22Rv1 (cell line): ENCODE measurements at regions not wholly inside any gene's neighbourhood (a gene's known extent, or its start where the extent isn't known, plus 50 kb on each side); places are given as distances from the start of the nearest gene placed in this dataset.

Experiments used
- ZFX ChIP-seq: fragments of 450-650 bp; IDR thresholded peaks from 2 replicates; pipeline ENCODE4 v1.6.1; 2017; ENCODE audit warnings: antibody characterized with exemption, borderline replicate concordance
- TF ChIP-seq, protein P1 (sequence below): fragments of 450-650 bp; IDR thresholded peaks from 2 replicates; pipeline ENCODE4 v1.5.1; 2017; ENCODE audit warnings: mild to moderate bottlenecking

DNA sequence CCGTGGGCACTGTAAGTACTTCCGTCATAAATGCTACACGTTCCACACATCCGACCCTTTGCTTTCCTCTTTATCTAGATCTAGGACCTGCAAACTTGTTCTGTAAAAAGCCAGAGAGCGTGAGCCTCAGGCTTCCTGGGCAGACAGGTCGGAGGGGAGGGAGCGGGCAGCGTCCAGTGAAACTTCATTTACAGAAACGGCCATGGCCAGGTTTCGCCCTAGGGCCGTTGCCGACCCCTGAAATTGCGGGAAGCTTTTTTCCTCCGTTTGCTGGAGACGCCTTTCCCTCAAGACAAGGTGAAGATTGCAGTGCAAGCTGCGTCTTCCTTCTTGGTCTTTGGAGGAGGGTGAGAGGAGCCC is 155.4 kb downstream of the DLL1 start:
- TF ChIP-seq, protein P1, sequence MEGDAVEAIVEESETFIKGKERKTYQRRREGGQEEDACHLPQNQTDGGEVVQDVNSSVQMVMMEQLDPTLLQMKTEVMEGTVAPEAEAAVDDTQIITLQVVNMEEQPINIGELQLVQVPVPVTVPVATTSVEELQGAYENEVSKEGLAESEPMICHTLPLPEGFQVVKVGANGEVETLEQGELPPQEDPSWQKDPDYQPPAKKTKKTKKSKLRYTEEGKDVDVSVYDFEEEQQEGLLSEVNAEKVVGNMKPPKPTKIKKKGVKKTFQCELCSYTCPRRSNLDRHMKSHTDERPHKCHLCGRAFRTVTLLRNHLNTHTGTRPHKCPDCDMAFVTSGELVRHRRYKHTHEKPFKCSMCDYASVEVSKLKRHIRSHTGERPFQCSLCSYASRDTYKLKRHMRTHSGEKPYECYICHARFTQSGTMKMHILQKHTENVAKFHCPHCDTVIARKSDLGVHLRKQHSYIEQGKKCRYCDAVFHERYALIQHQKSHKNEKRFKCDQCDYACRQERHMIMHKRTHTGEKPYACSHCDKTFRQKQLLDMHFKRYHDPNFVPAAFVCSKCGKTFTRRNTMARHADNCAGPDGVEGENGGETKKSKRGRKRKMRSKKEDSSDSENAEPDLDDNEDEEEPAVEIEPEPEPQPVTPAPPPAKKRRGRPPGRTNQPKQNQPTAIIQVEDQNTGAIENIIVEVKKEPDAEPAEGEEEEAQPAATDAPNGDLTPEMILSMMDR = no peak
- TF ChIP-seq ZFX = no peak
